ENCODE measurements at regions not wholly inside any gene's neighbourhood (a gene's known extent, or its start where the extent isn't known, plus 50 kb on each side); places are given as distances from the start of the nearest gene placed in this dataset.
A peak's percentile ranks its signal among the peaks of the same experiment; 100 is the strongest.
"Not testable (repeated sequence)": the region's sequence is repeated elsewhere in the genome, so short reads cannot be mapped to it uniquely, and the experiment has no call there.

DNA sequence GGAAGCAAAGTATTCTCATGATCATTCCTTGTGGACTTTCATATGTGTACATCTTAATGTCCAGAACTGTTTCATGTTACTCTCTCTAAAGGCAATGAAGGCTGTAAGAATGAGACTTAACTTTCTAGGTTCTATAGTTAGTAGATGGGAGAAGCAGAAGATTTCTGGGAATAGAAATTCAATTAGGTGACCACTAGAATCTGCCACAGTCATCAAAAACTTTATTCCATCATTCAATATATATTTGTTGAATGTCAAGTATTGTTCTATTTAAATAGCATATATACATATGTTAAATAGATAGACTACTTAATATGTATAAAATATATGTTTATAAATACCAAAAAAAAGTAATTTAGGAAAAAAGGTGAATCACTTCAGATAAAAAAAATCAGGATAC lies 972.9 kb downstream of the SLC6A15 start:
- H3K4me1 ChIP-seq (ENCODE audit: control insufficient read depth in 2 of 3, insufficient read depth in 2 of 3, low read depth in 1 of 3, low read length in 3 of 3), result no peaks in the 10 kb centered on the region
- H3K36me3 ChIP-seq (ENCODE audit: control insufficient read depth in 2 of 3, insufficient read depth in 3 of 3, low read length in 3 of 3), result no peaks in the 10 kb centered on the region
- TF ChIP-seq CTCF (IDR thresholded peaks at IDR 0.05; ENCODE audit: borderline replicate concordance, extremely low read depth, insufficient read depth), result no peak
- H3K27ac ChIP-seq (ENCODE audit: low read depth in 2 of 2, low read length in 2 of 2), result no peak overlapping the region
- H3K4me3 ChIP-seq (ENCODE audit: low read length in 3 of 3), result no peak overlapping the region
- no peak for DNase-seq
- intact Hi-C loops (cut with DNase I), result no loop called here
- peak; percentile 60 for FAIRE-seq
- H3K27me3 ChIP-seq (ENCODE audit: control insufficient read depth, insufficient read depth, low read length), result no peaks in the 10 kb centered on the region
- no peaks in the 10 kb centered on the region for H3K9me3 ChIP-seq (ENCODE audit: control insufficient read depth in 2 of 3, insufficient read depth in 1 of 3, low read length in 3 of 3)
- no peak overlapping the region for H3K9ac ChIP-seq (ENCODE audit: low read length in 3 of 3)

GRCh38 chr12:83933615-83934014 lies 979.0 kb downstream of the SLC6A15 start:
- Histone ChIP-seq H3K4me3 (ENCODE audit: low read length in 3 of 3) (no peak overlapping the region), H3K27me3 (ENCODE audit: control insufficient read depth, insufficient read depth, low read length) (no peaks in the 10 kb centered on the region), H3K4me1 (ENCODE audit: control insufficient read depth in 2 of 3, insufficient read depth in 2 of 3, low read depth in 1 of 3, low read length in 3 of 3) (no peaks in the 10 kb centered on the region), H3K9ac (ENCODE audit: low read length in 3 of 3) (no peak overlapping the region), H3K27ac (ENCODE audit: low read depth in 2 of 2, low read length in 2 of 2) (no peak overlapping the region), H3K36me3 (ENCODE audit: control insufficient read depth in 2 of 3, insufficient read depth in 3 of 3, low read length in 3 of 3) (no peaks in the 10 kb centered on the region), H3K9me3 (ENCODE audit: control insufficient read depth in 2 of 3, insufficient read depth in 1 of 3, low read length in 3 of 3) (no peaks in the 10 kb centered on the region)
- intact Hi-C loops (cut with DNase I), result no loop called here
- FAIRE-seq, result no peak
- no peak for DNase-seq
- no peak for TF ChIP-seq CTCF (IDR thresholded peaks at IDR 0.05; ENCODE audit: borderline replicate concordance, extremely low read depth, insufficient read depth)

GRCh38 chr12:83932011-83932410 lies 980.6 kb downstream of the SLC6A15 start:
- TF ChIP-seq CTCF (IDR thresholded peaks at IDR 0.05; ENCODE audit: borderline replicate concordance, extremely low read depth, insufficient read depth), result no peak
- FAIRE-seq, result no peak
- no peaks in the 10 kb centered on the region for H3K9me3 ChIP-seq (ENCODE audit: control insufficient read depth in 2 of 3, insufficient read depth in 1 of 3, low read length in 3 of 3)
- H3K9ac ChIP-seq (ENCODE audit: low read length in 3 of 3), result no peak overlapping the region
- H3K27me3 ChIP-seq (ENCODE audit: control insufficient read depth, insufficient read depth, low read length), result no peaks in the 10 kb centered on the region
- H3K4me3 ChIP-seq (ENCODE audit: low read length in 3 of 3), result no peak overlapping the region
- no peaks in the 10 kb centered on the region for H3K4me1 ChIP-seq (ENCODE audit: control insufficient read depth in 2 of 3, insufficient read depth in 2 of 3, low read depth in 1 of 3, low read length in 3 of 3)
- intact Hi-C loops (cut with DNase I), result no loop called here
- no peaks in the 10 kb centered on the region for H3K36me3 ChIP-seq (ENCODE audit: control insufficient read depth in 2 of 3, insufficient read depth in 3 of 3, low read length in 3 of 3)
- H3K27ac ChIP-seq (ENCODE audit: low read depth in 2 of 2, low read length in 2 of 2), result no peak overlapping the region
- no peak for DNase-seq

DNA sequence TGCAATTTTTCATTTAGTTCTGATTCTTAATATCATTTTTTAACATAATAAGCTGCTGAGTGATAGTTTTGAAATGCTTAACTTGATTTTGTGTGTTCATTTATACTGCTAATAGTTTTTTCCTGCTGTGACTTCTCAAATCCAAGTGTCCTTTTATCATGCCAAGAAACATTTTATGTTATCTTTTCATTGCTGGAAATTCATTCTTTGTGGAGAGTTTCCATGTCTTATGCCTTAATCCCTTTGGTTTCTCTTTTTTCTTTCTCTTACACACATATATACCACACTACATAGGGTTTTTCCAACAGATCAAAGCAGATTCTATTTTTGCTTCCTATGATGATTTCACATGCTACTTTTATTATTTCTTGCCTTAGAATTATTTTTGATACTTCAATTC lies 981.1 kb downstream of the SLC6A15 start:
- no peak for FAIRE-seq
- TF ChIP-seq CTCF (IDR thresholded peaks at IDR 0.05; ENCODE audit: borderline replicate concordance, extremely low read depth, insufficient read depth), result no peak

DNA sequence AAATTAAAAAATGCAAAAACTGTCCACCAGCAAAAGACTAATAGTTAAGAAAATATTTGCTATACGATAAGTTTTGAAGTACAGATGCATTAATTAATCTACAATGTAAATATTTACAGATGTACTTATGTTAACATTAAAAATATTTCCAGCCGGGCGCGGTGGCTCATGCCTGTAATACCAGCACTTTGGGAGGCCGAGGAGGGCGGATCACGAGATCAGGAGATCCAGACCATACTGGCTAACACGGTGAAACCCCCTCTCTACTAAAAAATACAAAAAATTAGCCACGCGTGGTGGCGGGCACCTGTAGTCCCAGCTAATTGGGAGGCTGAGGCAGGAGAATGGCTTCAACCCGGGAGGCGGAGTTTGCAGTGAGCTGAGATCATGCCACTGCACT lies 982.8 kb downstream of the SLC6A15 start:
- not testable (repeated sequence) for H3K27me3 ChIP-seq (ENCODE audit: control insufficient read depth, insufficient read depth, low read length); H3K4me3 ChIP-seq (ENCODE audit: low read length in 3 of 3)

More for the DNA sequence above, 981.1 kb downstream of the SLC6A15 start:
- Histone ChIP-seq H3K27ac (ENCODE audit: low read depth in 2 of 2, low read length in 2 of 2) (no peak overlapping the region), H3K4me1 (ENCODE audit: control insufficient read depth in 2 of 3, insufficient read depth in 2 of 3, low read depth in 1 of 3, low read length in 3 of 3) (no peaks in the 10 kb centered on the region), H3K36me3 (ENCODE audit: control insufficient read depth in 2 of 3, insufficient read depth in 3 of 3, low read length in 3 of 3) (no peaks in the 10 kb centered on the region), H3K27me3 (ENCODE audit: control insufficient read depth, insufficient read depth, low read length) (no peaks in the 10 kb centered on the region), H3K9ac (ENCODE audit: low read length in 3 of 3) (no peak overlapping the region), H3K9me3 (ENCODE audit: control insufficient read depth in 2 of 3, insufficient read depth in 1 of 3, low read length in 3 of 3) (no peaks in the 10 kb centered on the region), H3K4me3 (ENCODE audit: low read length in 3 of 3) (no peak overlapping the region)
- intact Hi-C loops (cut with DNase I), result no loop called here
- DNase-seq, result no peak

More for the DNA sequence above, 982.8 kb downstream of the SLC6A15 start:
- DNase-seq; FAIRE-seq; H3K36me3 ChIP-seq (ENCODE audit: control insufficient read depth in 2 of 3, insufficient read depth in 3 of 3, low read length in 3 of 3); H3K4me1 ChIP-seq (ENCODE audit: control insufficient read depth in 2 of 3, insufficient read depth in 2 of 3, low read depth in 1 of 3, low read length in 3 of 3); H3K27ac ChIP-seq (ENCODE audit: low read depth in 2 of 2, low read length in 2 of 2); H3K9me3 ChIP-seq (ENCODE audit: control insufficient read depth in 2 of 3, insufficient read depth in 1 of 3, low read length in 3 of 3); intact Hi-C loops (cut with DNase I); H3K9ac ChIP-seq (ENCODE audit: low read length in 3 of 3): not testable (repeated sequence)
